Fibroblast of lung (primary cell): ENCODE measurements at regions not wholly inside any gene's neighbourhood (a gene's known extent, or its start where the extent isn't known, plus 50 kb on each side); places are given as distances from the start of the nearest gene placed in this dataset.

Source experiments
- DNase-seq, 2 donors: peaks; one replicate each; pipeline versions ENCODE4 v3.0.0 to v3.0.0-alpha.2; 2010; ENCODE audit warnings: low read depth in 2 of 2
- H2AFZ ChIP-seq: 2 replicates; pipeline ENCODE4 v1.5.1; 2012; ENCODE audit warnings: low read length, control low read depth, inconsistent platforms
- H3K27ac ChIP-seq: 2 replicates; pipeline ENCODE4 v1.5.1; 2011; ENCODE audit warnings: low read length, control low read depth; ENCODE audit not compliant: insufficient read depth
- H3K27me3 ChIP-seq: 2 replicates; pipeline ENCODE4 v1.5.1; 2011; ENCODE audit warnings: mild to moderate bottlenecking, low read length; ENCODE audit not compliant: control insufficient read depth, insufficient read depth
- H3K36me3 ChIP-seq: 2 replicates; pipeline ENCODE4 v1.5.1; 2011; ENCODE audit warnings: low read length; ENCODE audit not compliant: control insufficient read depth, insufficient read depth
- H3K4me1 ChIP-seq: 2 replicates; pipeline ENCODE4 v1.5.1; 2011; ENCODE audit warnings: low read length; ENCODE audit not compliant: control insufficient read depth, insufficient read depth; ENCODE audit errors: extremely low read depth
- H3K4me2 ChIP-seq: 2 replicates; pipeline ENCODE4 v1.5.1; 2011; ENCODE audit warnings: low read length, control low read depth; ENCODE audit not compliant: insufficient read depth; ENCODE audit errors: extremely low read depth
- H3K4me3 ChIP-seq, 4 experiments: fragments of 200-600 bp in 1 of 4; sonication (generic) in 1 of 4; replicated peaks in 1 of 4; 2 replicates each; pipeline ENCODE4 v1.5.1; 2011 to 2016; ENCODE audit warnings: low read length in 4 of 4, low read depth in 3 of 4, mild to moderate bottlenecking in 3 of 4, control low read depth in 2 of 4, inconsistent platforms in 1 of 4, mixed read lengths in 1 of 4; ENCODE audit not compliant: insufficient read depth in 1 of 4; ENCODE audit errors: control extremely low read depth in 1 of 4
- H3K79me2 ChIP-seq: 2 replicates; pipeline ENCODE4 v1.5.1; 2012; ENCODE audit warnings: mild to moderate bottlenecking, low read length, inconsistent platforms; ENCODE audit not compliant: control insufficient read depth, insufficient read depth
- H3K9ac ChIP-seq: 2 replicates; pipeline ENCODE4 v1.5.1; 2011; ENCODE audit warnings: mild to moderate bottlenecking, low read length, control low read depth; ENCODE audit not compliant: insufficient read depth
- H3K9me3 ChIP-seq: 2 replicates; pipeline ENCODE4 v1.5.1; 2012; ENCODE audit warnings: low read depth, low read length; ENCODE audit not compliant: control insufficient read depth, insufficient read depth
- H4K20me1 ChIP-seq: 2 replicates; pipeline ENCODE4 v1.5.1; 2011; ENCODE audit warnings: low read length; ENCODE audit not compliant: control insufficient read depth, insufficient read depth; ENCODE audit errors: extremely low read depth
- CTCF ChIP-seq, 2 donors: IDR thresholded peaks in 1 of 2; conservative IDR thresholded peaks in 1 of 2; 1 replicate in 1 of 2; 2 replicates in 1 of 2; pipeline ENCODE4 v1.5.1; 2011 to 2012; ENCODE audit warnings: low read length in 2 of 2, control low read depth in 1 of 2, inconsistent platforms in 1 of 2, low read depth in 1 of 2, mild to moderate bottlenecking in 1 of 2
- EZH2 ChIP-seq: IDR thresholded peaks from 2 replicates; pipeline ENCODE4 v1.5.1; 2012; ENCODE audit warnings: low read length, control low read depth, mild to moderate bottlenecking; ENCODE audit errors: missing control alignments

GRCh38 chr3:177607589-177607988 lies 410.3 kb upstream of the TBL1XR1 start:
- no peak for DNase-seq
- no peak overlapping the region for H2AFZ ChIP-seq
- TF ChIP-seq CTCF (conservative IDR thresholded peaks at IDR 0.05 in 1 of 2, IDR thresholded peaks at IDR 0.05 in 1 of 2; ENCODE audit: low read depth in 1 of 2, low read length in 2 of 2) (no peak), EZH2 (no peak)
- no peak overlapping the region for H3K4me3 ChIP-seq
- H3K4me1 ChIP-seq = peaks cover under 1% of the 10 kb centered on the region
- no peaks in the 10 kb centered on the region for H4K20me1 ChIP-seq
- no peaks in the 10 kb centered on the region for H3K9me3 ChIP-seq
- no peak overlapping the region for H3K4me2 ChIP-seq
- H3K9ac ChIP-seq = no peak overlapping the region
- no peak overlapping the region for H3K27ac ChIP-seq
- no peaks in the 10 kb centered on the region for H3K36me3 ChIP-seq
- no peaks in the 10 kb centered on the region for H3K79me2 ChIP-seq
- H3K27me3 ChIP-seq = no peaks in the 10 kb centered on the region

GRCh38 chr3:177608443-177608842 lies 411.2 kb upstream of the TBL1XR1 start:
- no peak for TF ChIP-seq EZH2
- TF ChIP-seq CTCF (conservative IDR thresholded peaks at IDR 0.05 in 1 of 2, IDR thresholded peaks at IDR 0.05 in 1 of 2; ENCODE audit: low read depth in 1 of 2, low read length in 2 of 2) = no peak

GRCh38 chr3:177609613-177610012 lies 412.3 kb upstream of the TBL1XR1 start:
- Histone ChIP-seq H3K4me3 (no peak overlapping the region), H2AFZ (no peak overlapping the region), H3K4me1 (no peaks in the 10 kb centered on the region), H3K27me3 (no peaks in the 10 kb centered on the region), H3K27ac (no peak overlapping the region), H3K9ac (no peak overlapping the region), H4K20me1 (no peaks in the 10 kb centered on the region), H3K36me3 (no peaks in the 10 kb centered on the region), H3K4me2 (no peak overlapping the region), H3K79me2 (no peaks in the 10 kb centered on the region), H3K9me3 (no peaks in the 10 kb centered on the region)
- no peak for DNase-seq
- TF ChIP-seq EZH2 = no peak
- no peak for TF ChIP-seq CTCF (conservative IDR thresholded peaks at IDR 0.05 in 1 of 2, IDR thresholded peaks at IDR 0.05 in 1 of 2; ENCODE audit: low read depth in 1 of 2, low read length in 2 of 2)

More at GRCh38 chr3:177608443-177608842, 411.2 kb upstream of the TBL1XR1 start:
- Histone ChIP-seq H3K27ac (no peak overlapping the region), H3K79me2 (no peaks in the 10 kb centered on the region), H3K27me3 (no peaks in the 10 kb centered on the region), H3K4me1 (no peaks in the 10 kb centered on the region), H3K4me2 (no peak overlapping the region), H2AFZ (no peak overlapping the region), H3K36me3 (no peaks in the 10 kb centered on the region), H3K4me3 (no peak overlapping the region), H4K20me1 (no peaks in the 10 kb centered on the region), H3K9ac (no peak overlapping the region), H3K9me3 (no peaks in the 10 kb centered on the region)
- no peak for DNase-seq
